CD14-positive monocyte (primary cell): ENCODE measurements at regions not wholly inside any gene's neighbourhood (a gene's known extent, or its start where the extent isn't known, plus 50 kb on each side); places are given as distances from the start of the nearest gene placed in this dataset.

Source experiments
- DNase-seq, 3 donors: peaks; one replicate each; pipeline ENCODE4 v3.0.0-alpha.2; 2011 to 2022
- H2AFZ ChIP-seq: 2 replicates; pipeline ENCODE4 v1.6.0; 2012; ENCODE audit warnings: mild to moderate bottlenecking, low read depth, low read length, inconsistent platforms; ENCODE audit not compliant: insufficient read depth, poor library complexity, severe bottlenecking
- H3K27ac ChIP-seq, 2 donors: 1 replicate in 1 of 2; 2 replicates in 1 of 2; pipeline ENCODE4 v1.5.1; 2012 to 2013; ENCODE audit warnings: low read length in 2 of 2, control low read depth in 1 of 2, inconsistent platforms in 1 of 2, low read depth in 1 of 2, mild to moderate bottlenecking in 1 of 2
- H3K27me3 ChIP-seq, 2 donors: one replicate each; pipeline versions ENCODE4 v1.6.0 to v1.6.1; 2011 to 2013; ENCODE audit warnings: low read length in 2 of 2; ENCODE audit not compliant: control insufficient read depth in 2 of 2, insufficient read depth in 2 of 2
- H3K36me3 ChIP-seq, 2 donors: replicated peaks in 1 of 2; 1 replicate in 1 of 2; 2 replicates in 1 of 2; pipeline versions ENCODE4 v1.5.1 to v1.6.1; 2012 to 2013; ENCODE audit warnings: low read length in 2 of 2, control low read depth in 1 of 2, inconsistent platforms in 1 of 2, mild to moderate bottlenecking in 1 of 2; ENCODE audit not compliant: insufficient read depth in 2 of 2, control insufficient read depth in 1 of 2
- H3K4me1 ChIP-seq, 2 donors: 1 replicate in 1 of 2; 2 replicates in 1 of 2; pipeline versions ENCODE4 v1.5.1 to v1.6.1; 2012 to 2013; ENCODE audit warnings: low read length in 2 of 2, control low read depth in 1 of 2, inconsistent platforms in 1 of 2, mild to moderate bottlenecking in 1 of 2, moderate library complexity in 1 of 2; ENCODE audit not compliant: insufficient read depth in 2 of 2, control insufficient read depth in 1 of 2
- H3K4me2 ChIP-seq: replicated peaks from 2 replicates; pipeline ENCODE3; 2012; ENCODE audit warnings: low read length, moderate library complexity, mild to moderate bottlenecking; ENCODE audit not compliant: poor library complexity, severe bottlenecking; ENCODE audit errors: extremely low read depth
- H3K4me3 ChIP-seq, 3 experiments: fragments of 200-600 bp in 1 of 3; sonication (generic) in 1 of 3; replicated peaks in 1 of 3; 1 replicate in 2 of 3; 2 replicates in 1 of 3; pipeline ENCODE4 v1.5.1; 2011 to 2013; ENCODE audit warnings: low read length in 3 of 3, mild to moderate bottlenecking in 3 of 3, control low read depth in 2 of 3, low read depth in 2 of 3, inconsistent platforms in 1 of 3, moderate library complexity in 1 of 3
- H3K79me2 ChIP-seq: 2 replicates; pipeline ENCODE4 v1.6.0; 2012; ENCODE audit warnings: mild to moderate bottlenecking, control low read depth, inconsistent platforms, low read length, moderate library complexity; ENCODE audit not compliant: insufficient read depth
- H3K9ac ChIP-seq: 2 replicates; pipeline ENCODE4 v1.6.0; 2017; ENCODE audit warnings: low read length, mild to moderate bottlenecking; ENCODE audit not compliant: insufficient read depth, poor library complexity, severe bottlenecking
- H3K9me3 ChIP-seq, 2 donors: replicated peaks in 1 of 2; 1 replicate in 1 of 2; 2 replicates in 1 of 2; pipeline versions ENCODE4 v1.5.1 to v1.6.1; 2012 to 2013; ENCODE audit warnings: low read length in 2 of 2, control low read depth in 1 of 2; ENCODE audit not compliant: control insufficient read depth in 1 of 2, insufficient read depth in 1 of 2
- H4K20me1 ChIP-seq: 2 replicates; pipeline ENCODE4 v1.6.0; 2012; ENCODE audit warnings: mild to moderate bottlenecking, low read length, control low read depth, moderate library complexity; ENCODE audit not compliant: insufficient read depth
- H3K27ac Mint-ChIP-seq, 7 donors: one replicate each; pipeline ENCODE4 v1.8.0; 2020; ENCODE audit warnings: mild to moderate bottlenecking in 7 of 7, mixed read lengths in 7 of 7, moderate library complexity in 6 of 7, inconsistent platforms in 2 of 7
- H3K27me3 Mint-ChIP-seq, 3 donors: one replicate each; pipeline ENCODE4 v1.8.0; 2021 to 2022; ENCODE audit warnings: low read depth in 3 of 3, mild to moderate bottlenecking in 3 of 3, mixed read lengths in 3 of 3, moderate library complexity in 3 of 3, inconsistent platforms in 1 of 3
- H3K36me3 Mint-ChIP-seq, 2 donors: one replicate each; pipeline ENCODE4 v1.8.0; 2020; ENCODE audit warnings: mixed read lengths in 2 of 2, inconsistent platforms in 1 of 2, mild to moderate bottlenecking in 1 of 2
- H3K4me1 Mint-ChIP-seq: one replicate; pipeline ENCODE4 v1.8.0; 2020; ENCODE audit warnings: mild to moderate bottlenecking, mixed read lengths
- H3K4me3 Mint-ChIP-seq, 2 donors: one replicate each; pipeline ENCODE4 v1.8.0; 2020; ENCODE audit warnings: mild to moderate bottlenecking in 2 of 2, mixed read lengths in 2 of 2, moderate library complexity in 1 of 2
- H3K9me3 Mint-ChIP-seq, 7 donors: one replicate each; pipeline ENCODE4 v1.8.0; 2020 to 2022; ENCODE audit warnings: mixed read lengths in 7 of 7, mild to moderate bottlenecking in 6 of 7, moderate library complexity in 6 of 7, inconsistent platforms in 2 of 7
- CTCF ChIP-seq: fragments of 200-600 bp; IDR thresholded peaks from one replicate; pipeline ENCODE4 v1.8.0; 2022; ENCODE audit warnings: antibody characterized with exemption, mild to moderate bottlenecking
- WGBS: methylation state at CpG from one replicate; pipeline ENCODE4 v1.1.5; 2013; ENCODE audit warnings: missing lambda C conversion rate; ENCODE audit not compliant: insufficient coverage; 5-methylcytosine and 5-hydroxymethylcytosine counted together
- intact Hi-C, 2 donors: fragments of 100-400 bp; cut with micrococcal nuclease; formaldehyde crosslinking; loops; one replicate each; pipeline versions ENCODE4 v1.15.0 to v1.15.1; 2023

DNA sequence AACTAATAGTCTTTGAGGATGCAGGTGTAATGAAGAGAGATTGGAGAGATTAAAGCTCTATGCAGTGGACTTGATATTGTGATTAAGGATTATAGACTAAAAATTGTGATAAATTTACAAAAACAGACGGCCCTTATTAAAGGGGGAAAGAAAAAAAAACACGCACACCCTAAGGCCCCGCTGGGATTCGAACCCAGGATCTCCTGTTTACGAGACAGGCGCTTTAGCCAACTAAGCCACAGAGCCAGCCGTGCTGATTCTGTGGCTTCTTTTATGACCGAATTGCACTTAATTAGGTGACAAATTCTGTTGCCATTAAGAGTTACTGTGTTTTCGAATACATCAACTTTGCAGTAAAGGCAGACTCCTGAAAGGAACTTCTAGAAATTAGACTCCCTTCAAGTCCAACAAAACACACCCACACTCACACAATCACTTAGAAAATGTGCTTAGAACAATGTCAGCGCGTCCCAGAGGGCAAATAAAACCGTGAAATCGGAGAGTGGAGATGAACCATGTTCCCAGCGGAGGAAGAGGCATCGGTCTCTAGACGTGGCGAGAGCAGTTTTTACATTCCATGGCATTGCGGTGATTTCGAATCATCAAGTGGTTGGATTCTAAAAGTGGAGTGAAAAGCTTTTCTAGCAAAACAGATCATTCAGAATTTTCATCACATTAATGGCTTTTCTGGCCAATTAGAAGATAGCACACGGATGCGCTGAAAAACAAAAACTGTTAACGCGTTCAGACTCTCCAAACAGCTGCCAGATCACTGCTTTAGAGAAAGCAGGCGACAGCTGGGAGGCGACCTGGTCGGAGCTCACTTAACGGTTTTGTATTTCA lies 122.6 kb downstream of the GPX5 start:
- intact Hi-C loops, result no loop called here
- no peak for DNase-seq
- Mint-ChIP-seq H3K27ac (no peak overlapping the region), H3K4me1 (peaks cover 13% of the 10 kb centered on the region), H3K36me3 (no peaks in the 10 kb centered on the region), H3K9me3 (peaks cover 0 to 9% (median 5%) of the 10 kb centered on the region in 7 donors), H3K27me3 (peaks cover 35 to 43% (median 41%) of the 10 kb centered on the region in 3 donors), H3K4me3 (peak overlapping the region in 1 of 2 donors; percentile 85)
- Histone ChIP-seq H3K27ac (no peak overlapping the region), H3K79me2 (no peaks in the 10 kb centered on the region), H3K36me3 (no peaks in the 10 kb centered on the region), H3K9ac (peak overlapping the region; percentile 15), H3K4me1 (peaks cover 7 to 12% of the 10 kb centered on the region in 2 donors), H3K27me3 (peaks cover 42 to 44% of the 10 kb centered on the region in 2 donors), H3K4me2 (peak overlapping the region; percentile 46), H2AFZ (no peak overlapping the region), H3K9me3 (peaks cover 0 to 3% of the 10 kb centered on the region in 2 donors), H4K20me1 (no peaks in the 10 kb centered on the region), H3K4me3 (peak overlapping the region in 1 of 3 experiments; percentile 47)
- WGBS, result 0% methylated on average over 21 of the region's 27 CpGs
- TF ChIP-seq CTCF, result no peak

GRCh38 chr6:28648878-28649375 lies 123.2 kb downstream of the GPX5 start:
- Histone ChIP-seq H2AFZ (no peak overlapping the region), H3K4me2 (peak overlapping the region; percentile 46), H3K79me2 (no peaks in the 10 kb centered on the region), H3K9ac (peak overlapping the region; percentile 15), H3K27ac (no peak overlapping the region), H3K36me3 (no peaks in the 10 kb centered on the region), H3K4me3 (peak overlapping the region in 1 of 3 experiments; percentile 47), H3K27me3 (peaks cover 41 to 42% of the 10 kb centered on the region in 2 donors), H3K4me1 (peaks cover 7 to 12% of the 10 kb centered on the region in 2 donors), H4K20me1 (no peaks in the 10 kb centered on the region), H3K9me3 (peaks cover 0 to 3% of the 10 kb centered on the region in 2 donors)
- TF ChIP-seq CTCF, result no peak
- intact Hi-C loops, result no loop called here
- no peak overlapping the region for H3K27ac Mint-ChIP-seq
- peaks cover 13% of the 10 kb centered on the region for H3K4me1 Mint-ChIP-seq
- H3K27me3 Mint-ChIP-seq, result peaks cover 33 to 42% (median 38%) of the 10 kb centered on the region in 3 donors
- H3K36me3 Mint-ChIP-seq, result no peaks in the 10 kb centered on the region
- WGBS, result 7% methylated on average over 5 of the region's 10 CpGs
- H3K9me3 Mint-ChIP-seq, result peaks cover 0 to 9% (median 4%) of the 10 kb centered on the region in 7 donors
- no peak for DNase-seq
- peak overlapping the region in 1 of 2 donors; percentile 85 for H3K4me3 Mint-ChIP-seq
